NCI-H2227 (cell line): ENCODE measurements at regions not wholly inside any gene's neighbourhood (a gene's known extent, or its start where the extent isn't known, plus 50 kb on each side); places are given as distances from the start of the nearest gene placed in this dataset.

ENCODE experiments used
- DNase-seq: peaks from one replicate; lab custom pipeline; 2025; ENCODE audit not compliant: unreplicated experiment; lab: John Stamatoyannopoulos, UW

- no peak for DNase-seq
Measured at GRCh38 chr2:765369-765768, 88.2 kb upstream of the TMEM18 start.

DNA sequence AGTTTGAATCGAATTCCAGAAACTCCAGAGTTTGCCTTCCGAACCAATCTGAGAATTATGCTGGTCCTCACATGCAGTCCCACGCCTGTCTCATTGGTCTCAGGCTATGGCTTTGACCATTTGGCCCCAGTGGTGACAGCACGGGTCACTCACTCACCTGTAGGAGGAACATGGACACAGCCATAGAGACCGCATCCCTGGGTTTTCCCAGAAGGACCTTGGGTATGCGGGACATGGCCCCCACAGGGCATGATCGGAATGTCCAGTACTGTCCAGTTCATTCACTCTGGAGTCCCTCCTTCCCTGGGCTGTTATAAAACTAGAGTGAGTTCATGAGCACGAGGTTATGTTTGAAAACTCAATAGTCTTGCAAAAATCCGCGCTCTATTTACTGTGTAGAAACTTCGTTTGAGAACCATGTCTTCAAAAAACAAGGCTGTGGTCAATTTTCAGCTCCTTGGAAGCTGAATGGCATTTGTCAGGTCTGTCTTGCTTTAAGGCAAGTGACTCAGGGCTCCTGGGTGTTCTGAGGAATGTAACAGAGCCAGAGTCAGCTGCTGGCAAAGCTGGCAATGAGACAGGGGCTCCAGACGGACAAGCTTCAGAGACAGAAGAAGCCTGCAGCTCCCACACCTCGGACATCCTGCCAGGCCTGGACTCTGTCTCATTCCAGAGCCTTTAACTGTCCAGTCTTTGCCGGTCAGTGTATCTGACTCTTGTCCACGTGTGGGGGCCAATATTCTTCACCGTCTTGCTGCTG lies 86.7 kb upstream of the TMEM18 start:
- DNase-seq, result no peak

GRCh38 chr2:762646-763045 lies 85.4 kb upstream of the TMEM18 start:
- no peak for DNase-seq

DNA sequence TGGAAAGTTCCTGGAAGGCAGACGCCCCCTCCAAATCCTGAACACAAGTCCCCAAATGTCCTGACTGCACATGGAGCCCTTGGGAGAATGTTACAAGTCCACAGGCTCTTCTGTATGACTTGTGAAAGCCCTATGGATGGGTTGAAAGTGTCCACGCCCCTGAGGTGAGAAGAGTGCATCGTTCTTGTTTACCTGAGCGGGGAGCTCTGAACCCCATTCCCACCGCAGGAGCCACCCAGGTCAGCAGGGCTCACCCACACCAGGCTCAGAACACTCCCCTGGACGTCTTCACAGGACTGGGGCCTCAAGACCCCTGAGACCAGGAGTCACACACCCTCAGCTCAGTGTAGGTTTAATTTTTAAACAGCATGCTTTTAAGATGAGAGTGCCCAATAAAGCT lies 84.2 kb upstream of the TMEM18 start:
- DNase-seq, result no peak

- DNase-seq, result no peak
Measured at GRCh38 chr2:760001-760400, 82.8 kb upstream of the TMEM18 start.

DNA sequence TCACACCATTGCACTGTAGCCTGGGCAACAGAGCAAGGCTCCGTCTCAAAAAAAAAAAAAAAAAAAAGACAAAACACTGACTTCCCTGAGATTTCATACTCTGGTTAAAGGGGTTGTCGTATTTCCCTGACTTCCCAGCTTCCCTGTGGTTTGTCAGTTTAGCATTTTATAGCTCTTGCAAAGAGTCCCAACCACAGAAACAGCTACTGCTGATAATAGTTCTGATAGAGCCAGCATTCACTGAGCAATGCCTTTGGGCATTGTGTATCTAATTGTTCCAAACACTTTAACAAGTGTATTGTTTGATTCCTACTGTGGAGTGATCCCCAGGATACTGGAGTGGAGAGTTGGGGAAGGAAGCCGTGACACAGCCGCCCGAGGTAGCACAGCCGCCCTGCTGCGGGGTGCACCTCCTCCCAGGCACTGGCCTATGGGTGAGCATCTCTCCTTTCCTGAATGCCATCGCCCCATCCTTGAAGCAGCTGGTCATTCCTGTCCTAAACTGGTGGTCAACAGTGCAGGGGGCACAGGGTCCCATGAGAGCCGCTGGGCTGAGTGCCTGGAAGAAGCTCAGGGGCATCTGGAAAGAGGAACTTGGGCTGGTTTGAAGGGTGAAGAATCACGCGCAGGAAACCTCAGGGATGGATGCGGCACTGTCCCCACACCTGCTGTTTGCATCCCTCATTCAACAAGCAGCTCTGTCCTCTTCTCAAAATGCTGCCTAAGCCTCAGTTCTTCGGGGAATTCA lies 81.0 kb upstream of the TMEM18 start:
- no peak for DNase-seq

- DNase-seq, result no peak
Measured at GRCh38 chr2:753123-753522, 75.9 kb upstream of the TMEM18 start.

GRCh38 chr2:751474-751873 lies 74.3 kb upstream of the TMEM18 start:
- no peak for DNase-seq

DNA sequence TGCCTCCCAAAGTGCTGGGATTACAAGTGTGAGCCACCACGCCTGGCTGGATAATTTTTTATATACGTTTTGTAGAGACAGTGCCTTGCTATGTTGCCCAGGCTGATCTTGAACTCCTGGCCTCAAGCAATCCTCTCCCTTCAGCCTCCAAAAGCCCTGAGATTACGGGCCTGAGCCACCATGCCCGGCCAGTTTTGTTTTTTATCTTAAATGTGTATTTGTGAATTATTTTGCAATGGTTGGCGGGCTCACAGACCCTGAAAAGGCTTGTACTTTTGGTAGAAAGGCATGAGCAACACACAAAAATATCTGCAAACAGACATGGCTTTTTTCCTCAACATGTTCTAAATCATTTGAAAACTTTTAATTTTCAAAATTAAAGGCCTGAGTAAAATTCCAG lies 73.4 kb upstream of the TMEM18 start:
- no peak for DNase-seq

DNA sequence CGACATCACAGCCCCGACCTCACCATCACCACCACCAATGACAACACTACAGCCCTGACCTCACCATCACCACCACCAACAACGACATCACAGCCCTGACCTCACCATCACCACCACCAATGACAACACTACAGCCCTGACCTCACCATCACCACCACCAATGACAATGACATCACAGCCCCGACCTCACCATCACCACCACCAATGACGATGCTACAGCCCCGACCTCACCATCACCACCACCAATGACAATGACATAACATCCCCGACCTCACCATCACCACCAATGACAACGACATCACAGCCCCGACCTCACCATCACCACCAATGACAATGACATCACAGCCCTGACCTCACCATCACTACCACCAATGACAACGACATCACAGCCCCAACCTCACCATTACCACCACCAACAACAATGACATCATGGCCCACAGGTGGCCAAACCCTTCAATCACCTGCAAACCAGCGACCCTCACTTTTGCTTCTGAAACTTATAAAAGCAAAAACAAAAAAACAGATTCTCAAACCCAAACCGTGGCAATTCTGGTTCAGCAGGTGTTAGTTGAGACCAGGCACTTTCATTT lies 70.7 kb upstream of the TMEM18 start:
- DNase-seq, result no peak

- DNase-seq, result no peak
Measured at GRCh38 chr2:746697-747096, 69.5 kb upstream of the TMEM18 start.

DNA sequence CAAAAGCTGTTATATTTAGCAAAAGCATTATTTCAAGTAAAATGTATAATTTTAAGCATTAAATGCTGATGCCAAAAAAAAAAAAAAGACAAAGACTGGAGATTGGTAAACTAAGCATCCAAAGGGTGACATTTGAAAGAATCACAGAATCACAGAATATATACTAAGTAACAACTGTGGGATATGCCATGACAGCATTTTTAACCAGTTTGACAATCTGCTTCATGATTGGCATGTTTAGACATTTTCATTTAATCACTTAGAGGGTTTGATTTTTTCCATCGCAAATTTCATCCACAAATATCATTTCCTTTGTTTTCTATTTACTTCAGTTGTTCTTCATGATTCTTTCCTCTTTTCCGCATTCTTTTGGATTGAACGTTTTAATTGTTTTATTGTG lies 66.9 kb upstream of the TMEM18 start:
- no peak for DNase-seq

- DNase-seq, result no peak
Measured at GRCh38 chr2:742221-742620, 65.0 kb upstream of the TMEM18 start.

DNA sequence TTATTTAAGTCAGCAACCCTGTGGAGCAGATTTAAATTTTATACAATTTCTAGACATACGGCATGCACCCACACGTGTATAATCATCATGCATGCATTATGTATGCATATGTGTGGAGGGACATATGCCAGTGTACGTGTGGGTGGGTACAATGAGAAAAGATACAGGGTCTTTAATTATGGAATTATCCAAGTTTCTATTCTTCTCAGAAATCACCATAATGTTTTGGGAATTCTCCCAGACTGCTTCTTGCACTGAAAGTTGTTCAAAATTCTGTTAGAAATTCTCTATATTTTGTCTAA lies 63.9 kb upstream of the TMEM18 start:
- DNase-seq, result no peak

GRCh38 chr2:740322-741194 lies 63.4 kb upstream of the TMEM18 start:
- DNase-seq, result peak; percentile 100

GRCh38 chr2:739864-740321 lies 62.7 kb upstream of the TMEM18 start:
- peak; percentile 93 for DNase-seq

- no peak for DNase-seq
Measured at GRCh38 chr2:736939-737338, 59.7 kb upstream of the TMEM18 start.

GRCh38 chr2:735670-736218 lies 58.5 kb upstream of the TMEM18 start:
- no peak for DNase-seq

- DNase-seq, result no peak
Measured at GRCh38 chr2:734496-734895, 57.3 kb upstream of the TMEM18 start.

- no peak for DNase-seq
Measured at GRCh38 chr2:733495-733894, 56.3 kb upstream of the TMEM18 start.

GRCh38 chr2:733001-733400 lies 55.8 kb upstream of the TMEM18 start:
- no peak for DNase-seq
